ENCODE measurements at regions not wholly inside any gene's neighbourhood (a gene's known extent, or its start where the extent isn't known, plus 50 kb on each side); places are given as distances from the start of the nearest gene placed in this dataset.
A peak's percentile ranks its signal among the peaks of the same experiment; 100 is the strongest.

- Histone ChIP-seq H3K79me2 (ENCODE audit: insufficient read depth, low read length) (no peaks in the 10 kb centered on the region), H3K27me3 (ENCODE audit: control insufficient read depth in 1 of 2, insufficient read depth in 2 of 2, low read length in 2 of 2) (no peaks in the 10 kb centered on the region), H3K27ac (ENCODE audit: extremely low read length, insufficient read depth, low read length) (no peak overlapping the region), H3K9me3 (ENCODE audit: low read length) (no peaks in the 10 kb centered on the region), H3K4me1 (ENCODE audit: insufficient read depth, low read length) (peaks cover 42% of the 10 kb centered on the region), H3K36me3 (replicated peaks in 1 of 2; ENCODE audit: control insufficient read depth in 1 of 2, insufficient read depth in 2 of 2, low read length in 2 of 2) (no peaks in the 10 kb centered on the region), H3K4me3 (replicated peaks in 1 of 3; ENCODE audit: insufficient read depth in 1 of 3, low read depth in 2 of 3, low read length in 3 of 3) (no peak overlapping the region), H2AFZ (ENCODE audit: low read length) (no peak overlapping the region), H3K9ac (ENCODE audit: insufficient read depth, low read depth, low read length) (no peak overlapping the region), H4K20me1 (ENCODE audit: insufficient read depth, low read length) (no peaks in the 10 kb centered on the region), H3K4me2 (ENCODE audit: low read depth, low read length) (no peak overlapping the region)
- no peak for DNase-seq (ENCODE audit: low spot score)
- ATAC-seq = no peak
- POLR2A ChIA-PET = interaction anchor here (0.5 to 3.1 kb wide), 6 partner anchors 10 to 167 kb away, joined by 3 to 12 read pairs (median 4); partner anchors contain the start of gene CCN2
- in situ Hi-C loops (cut with HindIII; ENCODE audit: extremely low pct_ligation_motif_present, low pct_unique_long_range_greater_than_20kb) = no loop called here
- CTCF ChIA-PET (ENCODE audit: low intra/inter-chr PET ratio, low total read pairs) = no interaction called here
- FAIRE-seq = no peak
- TF ChIP-seq, protein P1, sequence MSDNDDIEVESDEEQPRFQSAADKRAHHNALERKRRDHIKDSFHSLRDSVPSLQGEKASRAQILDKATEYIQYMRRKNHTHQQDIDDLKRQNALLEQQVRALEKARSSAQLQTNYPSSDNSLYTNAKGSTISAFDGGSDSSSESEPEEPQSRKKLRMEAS (IDR thresholded peaks at IDR 0.05) = no peak
- TF ChIP-seq ZNF644 (CRISPR knock-in tag; IDR thresholded peaks at IDR 0.05; ENCODE audit: low read depth) (peak; percentile 16; the same call in 1 of the 2 replicates), ZNF563 (CRISPR knock-in tag; IDR thresholded peaks at IDR 0.05) (no peak), SNRNP70 (IDR thresholded peaks at IDR 0.05; ENCODE audit: low read depth, low read length) (no peak), ZNF317 (CRISPR knock-in tag; IDR thresholded peaks at IDR 0.05) (peak; percentile 94), HNF4A (CRISPR knock-in tag; IDR thresholded peaks at IDR 0.05) (peak; percentile 52)
- TF ChIP-seq, protein P2, sequence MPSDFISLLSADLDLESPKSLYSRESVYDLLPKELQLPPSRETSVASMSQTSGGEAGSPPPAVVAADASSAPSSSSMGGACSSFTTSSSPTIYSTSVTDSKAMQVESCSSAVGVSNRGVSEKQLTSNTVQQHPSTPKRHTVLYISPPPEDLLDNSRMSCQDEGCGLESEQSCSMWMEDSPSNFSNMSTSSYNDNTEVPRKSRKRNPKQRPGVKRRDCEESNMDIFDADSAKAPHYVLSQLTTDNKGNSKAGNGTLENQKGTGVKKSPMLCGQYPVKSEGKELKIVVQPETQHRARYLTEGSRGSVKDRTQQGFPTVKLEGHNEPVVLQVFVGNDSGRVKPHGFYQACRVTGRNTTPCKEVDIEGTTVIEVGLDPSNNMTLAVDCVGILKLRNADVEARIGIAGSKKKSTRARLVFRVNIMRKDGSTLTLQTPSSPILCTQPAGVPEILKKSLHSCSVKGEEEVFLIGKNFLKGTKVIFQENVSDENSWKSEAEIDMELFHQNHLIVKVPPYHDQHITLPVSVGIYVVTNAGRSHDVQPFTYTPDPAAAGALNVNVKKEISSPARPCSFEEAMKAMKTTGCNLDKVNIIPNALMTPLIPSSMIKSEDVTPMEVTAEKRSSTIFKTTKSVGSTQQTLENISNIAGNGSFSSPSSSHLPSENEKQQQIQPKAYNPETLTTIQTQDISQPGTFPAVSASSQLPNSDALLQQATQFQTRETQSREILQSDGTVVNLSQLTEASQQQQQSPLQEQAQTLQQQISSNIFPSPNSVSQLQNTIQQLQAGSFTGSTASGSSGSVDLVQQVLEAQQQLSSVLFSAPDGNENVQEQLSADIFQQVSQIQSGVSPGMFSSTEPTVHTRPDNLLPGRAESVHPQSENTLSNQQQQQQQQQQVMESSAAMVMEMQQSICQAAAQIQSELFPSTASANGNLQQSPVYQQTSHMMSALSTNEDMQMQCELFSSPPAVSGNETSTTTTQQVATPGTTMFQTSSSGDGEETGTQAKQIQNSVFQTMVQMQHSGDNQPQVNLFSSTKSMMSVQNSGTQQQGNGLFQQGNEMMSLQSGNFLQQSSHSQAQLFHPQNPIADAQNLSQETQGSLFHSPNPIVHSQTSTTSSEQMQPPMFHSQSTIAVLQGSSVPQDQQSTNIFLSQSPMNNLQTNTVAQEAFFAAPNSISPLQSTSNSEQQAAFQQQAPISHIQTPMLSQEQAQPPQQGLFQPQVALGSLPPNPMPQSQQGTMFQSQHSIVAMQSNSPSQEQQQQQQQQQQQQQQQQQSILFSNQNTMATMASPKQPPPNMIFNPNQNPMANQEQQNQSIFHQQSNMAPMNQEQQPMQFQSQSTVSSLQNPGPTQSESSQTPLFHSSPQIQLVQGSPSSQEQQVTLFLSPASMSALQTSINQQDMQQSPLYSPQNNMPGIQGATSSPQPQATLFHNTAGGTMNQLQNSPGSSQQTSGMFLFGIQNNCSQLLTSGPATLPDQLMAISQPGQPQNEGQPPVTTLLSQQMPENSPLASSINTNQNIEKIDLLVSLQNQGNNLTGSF (CRISPR knock-in tag; IDR thresholded peaks at IDR 0.05) = no peak
- intact Hi-C loops (cut with micrococcal nuclease; ENCODE audit: unreplicated experiment) = no loop called here
- 69% methylated on average over 2 of the region's 2 CpGs for WGBS (ENCODE audit: low lambda C conversion rate)
- BruUV-seq (replicated peaks) = no TSS peak
These were observed 60.4 kb upstream of the CCN2 start for GRCh38 chr6:132011582-132011981.

Data from HepG2 (cell line).